SIG-M5 treated with dmso at 0.1 percent for 504 hours (cell line): ENCODE measurements at regions not wholly inside any gene's neighbourhood (a gene's known extent, or its start where the extent isn't known, plus 50 kb on each side); places are given as distances from the start of the nearest gene placed in this dataset.

Experiments used
- DNase-seq: peaks from one replicate; lab custom pipeline; 2025; ENCODE audit not compliant: unreplicated experiment; lab: John Stamatoyannopoulos, UW

GRCh38 chr2:117701365-117701764, 113.1 kb upstream of the DDX18 start:
- DNase-seq, result no peak

- no peak for DNase-seq
Observed at GRCh38 chr2:117702098-117702497, 112.4 kb upstream of the DDX18 start.

GRCh38 chr2:117703858-117704257, 110.6 kb upstream of the DDX18 start:
- no peak for DNase-seq

- DNase-seq, result no peak
Observed at GRCh38 chr2:117704818-117705217, 109.7 kb upstream of the DDX18 start.

- DNase-seq, result no peak
Observed at GRCh38 chr2:117707874-117708273, 106.6 kb upstream of the DDX18 start.

- DNase-seq, result no peak
Observed at GRCh38 chr2:117712684-117713083, 101.8 kb upstream of the DDX18 start.

GRCh38 chr2:117714110-117714509, 100.4 kb upstream of the DDX18 start:
- no peak for DNase-seq

GRCh38 chr2:117714745-117715417, 99.6 kb upstream of the DDX18 start:
- DNase-seq, result no peak

- DNase-seq, result no peak
Observed at GRCh38 chr2:117716505-117716904, 98.0 kb upstream of the DDX18 start.

- DNase-seq, result no peak
Observed at GRCh38 chr2:117717072-117717471, 97.4 kb upstream of the DDX18 start.

- no peak for DNase-seq
Observed at GRCh38 chr2:117718048-117718447, 96.4 kb upstream of the DDX18 start.

- DNase-seq, result no peak
Observed at GRCh38 chr2:117720765-117721164, 93.7 kb upstream of the DDX18 start.

- no peak for DNase-seq
Observed at GRCh38 chr2:117723483-117723882, 91.0 kb upstream of the DDX18 start.

GRCh38 chr2:117723888-117724434, 90.5 kb upstream of the DDX18 start:
- no peak for DNase-seq

- no peak for DNase-seq
Observed at GRCh38 chr2:117726747-117727146, 87.7 kb upstream of the DDX18 start.

GRCh38 chr2:117737846-117738245, 76.6 kb upstream of the DDX18 start:
- DNase-seq, result no peak

- no peak for DNase-seq
Observed at GRCh38 chr2:117738991-117739839, 75.3 kb upstream of the DDX18 start.

- DNase-seq, result no peak
Observed at GRCh38 chr2:117745537-117745936, 69.0 kb upstream of the DDX18 start.

- DNase-seq, result no peak
Observed at GRCh38 chr2:117755768-117756167, 58.7 kb upstream of the DDX18 start.

- no peak for DNase-seq
Observed at GRCh38 chr2:117760916-117761315, 53.6 kb upstream of the DDX18 start.

GRCh38 chr2:117762454-117762853, 52.0 kb upstream of the DDX18 start:
- DNase-seq, result no peak

GRCh38 chr2:117763804-117764203, 50.7 kb upstream of the DDX18 start:
- no peak for DNase-seq
